Stimulated activated CD4-positive, alpha-beta T cell treated with anti-CD3 and anti-CD28 coated beads, Interleukin-4, amount 100 ng/mL, for 48 hours (primary cell): ENCODE measurements at regions not wholly inside any gene's neighbourhood (a gene's known extent, or its start where the extent isn't known, plus 50 kb on each side); places are given as distances from the start of the nearest gene placed in this dataset.
A peak's percentile ranks its signal among the peaks of the same experiment; 100 is the strongest.
"Not testable (repeated sequence)": the region's sequence is repeated elsewhere in the genome, so short reads cannot be mapped to it uniquely, and the experiment has no call there.

ENCODE experiments used
- DNase-seq, 2 donors: peaks; one replicate each; pipeline ENCODE4 v3.0.0-alpha.2; 2020; ENCODE audit warnings: low read depth in 2 of 2

- DNase-seq, result no peak
Observed at GRCh38 chr12:59149995-59150642, 229.8 kb upstream of the LRIG3 start.

DNA sequence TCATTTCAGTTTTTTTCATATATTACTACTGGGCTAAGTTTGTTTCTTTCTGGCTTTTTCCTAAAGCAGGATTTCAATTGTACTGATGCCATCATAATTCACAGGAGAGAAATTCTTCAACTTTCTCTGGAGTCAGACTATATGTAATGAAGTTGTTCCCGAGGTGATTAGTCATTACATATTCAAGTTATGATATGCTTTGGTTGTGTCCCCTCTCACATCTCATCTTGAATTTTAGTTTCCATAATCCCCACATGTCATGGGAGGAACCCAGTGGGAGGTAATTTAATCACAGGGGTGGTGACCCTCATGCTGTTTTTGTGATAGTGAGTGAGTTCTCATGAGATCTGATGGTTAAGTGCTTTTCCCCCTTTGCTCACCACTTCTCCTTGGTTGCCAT lies 227.5 kb upstream of the LRIG3 start:
- no peak for DNase-seq

DNA sequence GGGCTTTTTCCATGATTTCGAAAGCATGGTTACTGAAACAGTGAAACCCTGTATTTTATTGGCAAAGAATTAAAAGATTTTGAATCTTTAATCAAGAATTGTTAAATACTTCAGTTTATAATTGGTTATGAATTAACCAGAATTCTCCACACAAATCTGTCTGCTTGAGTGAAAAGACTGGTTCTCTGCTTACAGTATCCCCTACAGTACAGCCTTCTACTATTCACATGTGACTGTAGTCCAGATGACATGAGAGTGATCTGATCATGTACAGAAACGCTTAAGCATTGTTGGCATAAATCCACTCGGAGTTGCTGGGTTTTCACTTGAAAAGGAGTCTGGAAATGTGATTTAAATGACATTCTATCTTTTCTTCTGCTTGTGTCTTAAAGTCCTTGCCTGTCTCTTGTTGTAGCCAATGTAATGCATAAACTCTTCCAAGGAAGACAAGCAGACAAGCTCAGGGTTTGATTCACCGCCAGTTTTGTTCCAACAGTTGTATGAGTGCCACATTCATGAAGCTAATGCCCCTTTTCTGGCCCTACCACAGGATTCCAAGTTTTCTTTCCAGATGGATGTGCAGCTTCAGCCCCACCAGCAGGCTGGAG lies 222.0 kb upstream of the LRIG3 start:
- DNase-seq, result no peak

DNA sequence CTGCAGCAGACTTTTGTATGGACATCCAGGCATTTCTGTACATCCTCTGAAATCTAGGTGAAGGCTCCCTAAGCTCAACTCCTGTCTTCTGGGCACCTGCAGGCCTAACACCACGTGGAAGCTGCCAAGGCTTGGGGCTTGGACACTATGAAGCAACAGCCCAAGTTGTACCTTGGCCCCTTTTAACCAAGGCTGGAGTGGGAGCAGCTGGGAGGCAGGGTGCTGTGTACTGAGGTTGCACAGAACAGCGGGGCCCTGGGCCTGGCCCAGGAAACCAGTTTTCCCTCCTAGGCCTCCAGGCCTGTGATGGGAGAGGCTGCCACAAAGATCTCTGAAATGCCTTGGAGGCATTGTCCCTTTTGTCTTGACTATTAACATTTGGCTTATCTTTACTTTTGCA lies 214.4 kb upstream of the LRIG3 start:
- DNase-seq, result no peak

DNA sequence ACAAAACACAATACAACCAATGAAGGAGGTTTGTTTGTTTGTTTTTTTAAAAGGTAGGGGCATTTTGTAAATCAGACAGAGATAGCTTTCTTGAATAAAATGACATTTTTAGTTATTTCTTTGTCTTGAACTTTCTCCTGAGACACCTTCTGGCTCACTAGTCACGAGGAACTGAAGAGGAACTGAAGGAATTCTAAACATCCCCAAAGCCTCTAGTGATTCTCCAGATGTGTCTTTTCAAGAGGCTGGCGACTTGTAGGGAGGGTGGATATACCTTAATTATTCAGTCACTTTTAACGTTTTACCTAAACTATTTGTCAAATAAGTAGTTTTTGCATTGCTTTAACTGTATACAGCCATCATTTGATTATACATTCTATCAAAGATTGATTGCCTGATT lies 211.2 kb upstream of the LRIG3 start:
- DNase-seq, result no peak

DNA sequence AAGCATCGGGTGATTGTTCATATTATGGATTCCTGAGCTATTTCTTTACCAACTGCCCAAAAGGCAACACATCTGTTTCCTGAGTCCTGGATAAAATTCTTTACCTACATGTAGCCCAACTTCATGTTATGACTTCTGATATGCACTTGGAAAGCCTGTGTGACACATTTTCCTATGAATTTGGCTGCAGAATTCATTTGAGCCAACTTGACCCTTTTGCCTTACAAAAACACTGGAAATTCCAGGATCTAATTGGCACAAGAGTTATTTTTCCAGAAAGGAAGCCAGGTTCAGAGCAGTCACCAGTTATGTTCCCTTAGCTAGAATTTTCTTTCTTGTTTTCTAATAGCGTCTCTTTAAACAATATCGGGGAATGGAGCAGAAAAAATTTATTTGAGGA lies 202.5 kb upstream of the LRIG3 start:
- DNase-seq, result no peak

DNA sequence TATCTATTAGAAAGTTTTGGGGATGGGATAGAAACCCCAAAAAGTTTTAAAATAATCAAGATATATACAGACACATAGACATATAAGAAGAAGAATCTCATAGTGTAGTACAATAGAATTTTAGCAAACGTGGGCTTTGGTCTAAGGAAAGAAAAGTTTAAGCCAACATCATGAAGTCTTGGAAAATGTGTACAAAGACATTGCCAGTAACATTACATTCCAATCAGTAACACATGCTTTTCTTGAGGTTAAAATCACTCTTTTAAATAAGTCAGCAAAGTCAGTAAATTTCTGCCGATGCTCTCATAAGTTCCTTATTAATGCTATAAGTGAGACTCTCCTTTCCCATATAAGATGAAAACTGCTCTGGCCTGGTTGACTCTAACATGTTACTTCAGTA lies 201.1 kb upstream of the LRIG3 start:
- no peak for DNase-seq

DNA sequence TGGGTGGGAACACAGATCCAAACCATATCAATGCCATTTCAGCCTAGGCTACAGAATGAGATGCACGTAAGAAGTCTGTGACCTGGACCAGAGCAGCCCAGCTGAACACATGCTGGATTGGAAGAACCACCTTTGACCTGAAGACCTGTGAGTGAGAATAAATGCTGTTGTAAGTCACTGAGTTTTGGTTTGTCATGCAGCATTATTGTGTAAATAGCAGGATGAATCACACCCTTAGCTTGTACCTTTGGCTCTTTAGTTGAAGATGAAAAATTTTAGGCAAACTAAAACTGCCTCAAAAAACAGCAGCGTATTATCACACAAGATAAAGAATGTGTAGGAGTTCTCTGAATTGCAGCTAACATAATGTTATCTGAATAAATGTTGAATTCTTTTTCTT lies 199.4 kb upstream of the LRIG3 start:
- DNase-seq, result no peak

- DNase-seq, result no peak
Observed at GRCh38 chr12:59118356-59118755, 198.1 kb upstream of the LRIG3 start.

DNA sequence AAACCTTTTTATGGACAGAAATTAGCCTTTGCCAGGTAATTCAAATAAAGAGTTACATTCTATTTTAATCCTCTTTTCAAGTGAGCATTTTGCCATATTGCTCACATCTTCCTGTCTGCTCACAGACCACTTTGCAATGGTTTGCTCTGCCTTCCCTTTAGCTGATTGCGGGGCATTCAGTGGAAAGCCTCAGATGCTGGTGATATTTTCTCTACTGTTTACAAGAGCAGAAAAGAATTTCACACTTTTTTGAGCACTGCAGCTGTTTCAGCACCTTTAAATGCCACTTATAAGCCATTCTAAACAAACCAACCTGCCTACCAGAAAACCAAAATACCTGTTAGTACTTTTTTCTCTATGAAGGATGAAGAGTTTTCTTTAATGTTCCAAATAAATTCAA lies 195.7 kb upstream of the LRIG3 start:
- no peak for DNase-seq

DNA sequence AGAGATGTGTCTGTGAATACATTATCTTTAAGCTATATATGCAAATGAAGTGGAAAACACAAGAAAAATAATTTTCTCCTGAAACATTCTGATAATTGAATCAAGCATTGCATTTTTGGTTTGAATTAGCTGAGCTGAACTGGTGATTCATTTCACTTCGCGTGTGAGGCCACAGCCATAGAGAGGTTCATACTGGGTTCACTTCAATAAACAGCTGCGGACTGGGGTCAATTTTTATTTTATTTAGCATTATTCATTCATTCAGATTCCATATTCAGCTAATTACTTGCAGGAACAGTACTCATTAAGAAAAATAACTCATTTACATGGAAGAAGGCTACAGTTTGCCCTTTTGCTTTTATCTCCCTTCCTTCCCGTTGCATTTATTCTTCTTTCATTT lies 195.2 kb upstream of the LRIG3 start:
- DNase-seq, result no peak

GRCh38 chr12:59113831-59114615 lies 193.7 kb upstream of the LRIG3 start:
- DNase-seq, result peak; percentile 46 to 54

GRCh38 chr12:59111851-59112250 lies 191.5 kb upstream of the LRIG3 start:
- DNase-seq, result no peak

- not testable (repeated sequence) for DNase-seq
Observed at GRCh38 chr12:59108516-59108915, 188.2 kb upstream of the LRIG3 start.

DNA sequence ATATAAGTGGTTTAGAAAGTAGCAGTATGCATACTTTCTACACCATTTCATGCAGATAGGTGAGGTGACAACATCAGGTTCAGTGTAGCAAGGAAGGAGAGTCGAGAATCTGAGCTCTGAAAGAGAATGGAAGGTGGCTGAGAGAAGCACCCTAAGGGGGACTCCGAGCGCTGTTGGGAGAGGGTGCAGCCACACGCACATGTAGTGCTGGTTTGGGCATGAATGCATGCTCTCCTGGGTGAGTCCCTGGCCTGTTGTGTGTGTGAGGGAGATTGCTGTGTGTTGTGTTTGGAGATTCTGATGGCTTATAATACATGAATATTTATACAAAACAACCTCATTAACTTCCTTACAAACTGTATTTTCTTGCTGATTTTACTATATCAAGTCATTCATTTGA lies 180.3 kb upstream of the LRIG3 start:
- DNase-seq, result no peak

DNA sequence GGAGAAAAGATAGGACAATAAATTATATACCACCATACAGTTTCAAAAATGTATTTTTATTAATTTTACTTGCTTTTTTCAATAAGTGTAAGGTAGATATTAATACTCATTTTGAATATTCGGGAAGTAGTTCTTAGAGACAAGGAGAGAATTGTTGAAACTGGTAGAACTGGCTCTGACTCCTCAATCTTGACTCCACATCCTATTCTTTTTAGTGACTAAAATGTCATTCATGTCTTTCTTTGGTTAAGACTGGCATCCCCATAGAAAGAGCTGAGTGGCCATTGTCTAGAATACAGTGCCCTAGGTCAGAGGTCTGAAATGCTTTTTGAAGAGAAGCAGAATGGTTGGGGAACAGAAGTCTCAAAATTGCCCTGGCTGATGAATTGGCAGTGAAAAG lies 177.6 kb upstream of the LRIG3 start:
- no peak for DNase-seq

GRCh38 chr12:59096246-59096645 lies 175.9 kb upstream of the LRIG3 start:
- no peak for DNase-seq

DNA sequence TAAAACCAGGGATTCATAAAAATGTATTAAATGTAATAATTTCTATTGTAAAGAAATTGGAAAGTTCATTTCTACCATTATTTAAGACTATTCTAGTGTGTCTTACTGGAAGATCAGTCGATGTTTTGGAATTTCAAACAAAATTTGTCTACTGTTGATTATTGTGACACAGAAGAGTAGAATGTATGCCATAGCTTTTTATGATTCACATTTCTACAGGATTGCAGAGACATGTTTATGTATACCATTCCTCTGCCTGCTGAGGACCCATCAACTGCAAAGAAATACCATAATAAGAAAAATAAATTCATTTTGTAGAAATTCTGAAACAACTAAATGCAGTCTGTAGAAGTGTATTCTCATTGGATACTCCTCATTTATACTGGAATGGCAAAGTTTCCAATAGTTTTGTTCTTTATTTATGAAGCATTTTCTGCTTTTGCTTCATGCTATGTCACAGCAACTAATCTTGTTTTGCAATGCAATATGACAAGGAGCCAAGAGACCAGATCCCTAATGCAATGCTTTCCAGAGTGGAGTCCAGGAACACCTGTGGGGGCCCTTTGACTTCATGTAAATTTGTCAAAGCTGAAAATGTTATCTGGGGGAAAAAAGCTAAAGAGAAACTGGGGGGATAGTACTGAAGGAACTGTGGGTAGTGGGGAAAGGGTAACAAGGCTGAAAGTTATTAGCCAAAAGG lies 172.9 kb upstream of the LRIG3 start:
- no peak for DNase-seq

- no peak for DNase-seq
Observed at GRCh38 chr12:59088673-59089072, 168.4 kb upstream of the LRIG3 start.

GRCh38 chr12:59087691-59088090 lies 167.4 kb upstream of the LRIG3 start:
- DNase-seq, result no peak

DNA sequence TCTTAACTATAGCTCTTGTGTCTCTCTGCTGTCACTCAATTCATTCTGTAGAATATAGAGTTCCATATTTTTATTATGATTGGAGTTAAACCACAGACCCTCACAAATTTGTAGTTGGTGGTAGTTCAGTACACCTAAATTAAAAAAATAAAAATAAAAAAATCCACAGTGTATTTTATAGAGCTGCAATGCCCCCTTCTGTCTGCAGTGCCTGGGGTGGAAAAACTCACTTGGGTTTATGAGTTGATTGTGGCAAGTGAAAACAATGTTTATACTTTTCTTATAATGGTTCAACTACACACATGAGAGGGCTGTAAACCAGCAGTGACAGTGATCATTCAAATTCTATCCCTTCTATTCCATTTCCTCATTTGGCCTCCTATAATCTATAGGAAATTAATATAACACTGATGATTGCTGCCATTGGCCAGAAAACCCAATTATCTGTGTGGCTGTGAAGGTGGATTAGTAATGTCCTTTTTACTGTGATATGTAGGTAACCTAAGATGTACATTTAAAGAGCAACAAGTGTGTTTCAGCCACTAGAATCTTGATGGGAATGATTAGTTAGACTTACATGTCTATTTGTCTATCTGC lies 166.9 kb upstream of the LRIG3 start:
- DNase-seq, result no peak

- no peak for DNase-seq
Observed at GRCh38 chr12:59086126-59086525, 165.8 kb upstream of the LRIG3 start.
